ENCODE measurements at regions not wholly inside any gene's neighbourhood (a gene's known extent, or its start where the extent isn't known, plus 50 kb on each side); places are given as distances from the start of the nearest gene placed in this dataset.

- Histone ChIP-seq H4K20me1 (ENCODE audit: insufficient read depth, low read length, poor library complexity, severe bottlenecking) (no peaks in the 10 kb centered on the region), H3K9me3 (ENCODE audit: insufficient read depth, low read depth, low read length) (no peaks in the 10 kb centered on the region), H3K79me2 (ENCODE audit: insufficient read depth, low read length) (no peaks in the 10 kb centered on the region), H2AFZ (ENCODE audit: low read length) (no peak overlapping the region), H3K27me3 (ENCODE audit: insufficient read depth, low read length, poor library complexity, severe bottlenecking) (no peaks in the 10 kb centered on the region), H3K4me1 (ENCODE audit: insufficient read depth, low read length, poor library complexity, severe bottlenecking) (peaks cover 3% of the 10 kb centered on the region), H3K4me2 (ENCODE audit: low read depth, low read length, poor library complexity, severe bottlenecking) (no peak overlapping the region), H3K9ac (ENCODE audit: low read depth, low read length, poor library complexity, severe bottlenecking) (no peak overlapping the region), H3K4me3 (ENCODE audit: low read length, poor library complexity, severe bottlenecking) (no peak overlapping the region), H3K9me2 (replicated peaks; ENCODE audit: low read depth, low read length) (no peaks in the 10 kb centered on the region), H3F3A (ENCODE audit: low read depth) (no peaks in the 10 kb centered on the region), H3K36me3 (ENCODE audit: insufficient read depth, low read length) (no peaks in the 10 kb centered on the region)
- TF ChIP-seq EZH2phosphoT487 (IDR thresholded peaks at IDR 0.05; ENCODE audit: borderline replicate concordance) (no peak), CTCF (conservative IDR thresholded peaks at IDR 0.05; ENCODE audit: low read length) (no peak)
These were observed 140.1 kb upstream of the PPP1R26 start for GRCh38 chr9:135339378-135339973.

- Histone ChIP-seq H3K9ac (ENCODE audit: low read depth, low read length, poor library complexity, severe bottlenecking) (peak overlapping the region; percentile 19), H3K79me2 (ENCODE audit: insufficient read depth, low read length) (no peaks in the 10 kb centered on the region), H3K4me3 (ENCODE audit: low read length, poor library complexity, severe bottlenecking) (no peak overlapping the region), H3K9me2 (replicated peaks; ENCODE audit: low read depth, low read length) (no peaks in the 10 kb centered on the region), H2AFZ (ENCODE audit: low read length) (no peak overlapping the region), H3F3A (ENCODE audit: low read depth) (no peaks in the 10 kb centered on the region), H3K27me3 (ENCODE audit: insufficient read depth, low read length, poor library complexity, severe bottlenecking) (no peaks in the 10 kb centered on the region), H3K4me2 (ENCODE audit: low read depth, low read length, poor library complexity, severe bottlenecking) (no peak overlapping the region), H3K36me3 (ENCODE audit: insufficient read depth, low read length) (no peaks in the 10 kb centered on the region), H3K4me1 (ENCODE audit: insufficient read depth, low read length, poor library complexity, severe bottlenecking) (peaks cover 3% of the 10 kb centered on the region), H4K20me1 (ENCODE audit: insufficient read depth, low read length, poor library complexity, severe bottlenecking) (no peaks in the 10 kb centered on the region), H3K9me3 (ENCODE audit: insufficient read depth, low read depth, low read length) (no peaks in the 10 kb centered on the region)
- TF ChIP-seq EZH2phosphoT487 (IDR thresholded peaks at IDR 0.05; ENCODE audit: borderline replicate concordance) (no peak), CTCF (conservative IDR thresholded peaks at IDR 0.05; ENCODE audit: low read length) (no peak)
These were observed 139.4 kb upstream of the PPP1R26 start for GRCh38 chr9:135340143-135340655.

- H3K27me3 ChIP-seq (ENCODE audit: insufficient read depth, low read length, poor library complexity, severe bottlenecking), result no peaks in the 10 kb centered on the region
These were observed 138.7 kb upstream of the PPP1R26 start for GRCh38 chr9:135340726-135341475.

More at GRCh38 chr9:135340726-135341475, 138.7 kb upstream of the PPP1R26 start:
- H3K79me2 ChIP-seq (ENCODE audit: insufficient read depth, low read length), result no peaks in the 10 kb centered on the region
- H3K9ac ChIP-seq (ENCODE audit: low read depth, low read length, poor library complexity, severe bottlenecking), result peak overlapping the region; percentile 19
- TF ChIP-seq CTCF (conservative IDR thresholded peaks at IDR 0.05; ENCODE audit: low read length) (no peak), EZH2phosphoT487 (IDR thresholded peaks at IDR 0.05; ENCODE audit: borderline replicate concordance) (no peak)
- H3K36me3 ChIP-seq (ENCODE audit: insufficient read depth, low read length), result no peaks in the 10 kb centered on the region
- no peak overlapping the region for H3K4me2 ChIP-seq (ENCODE audit: low read depth, low read length, poor library complexity, severe bottlenecking)
- H2AFZ ChIP-seq (ENCODE audit: low read length), result no peak overlapping the region
- no peaks in the 10 kb centered on the region for H3K9me2 ChIP-seq (replicated peaks; ENCODE audit: low read depth, low read length)
- no peaks in the 10 kb centered on the region for H4K20me1 ChIP-seq (ENCODE audit: insufficient read depth, low read length, poor library complexity, severe bottlenecking)
- no peaks in the 10 kb centered on the region for H3F3A ChIP-seq (ENCODE audit: low read depth)
- no peak overlapping the region for H3K4me3 ChIP-seq (ENCODE audit: low read length, poor library complexity, severe bottlenecking)
- H3K9me3 ChIP-seq (ENCODE audit: insufficient read depth, low read depth, low read length), result no peaks in the 10 kb centered on the region
- peaks cover 3% of the 10 kb centered on the region for H3K4me1 ChIP-seq (ENCODE audit: insufficient read depth, low read length, poor library complexity, severe bottlenecking)

Data from Loucy (cell line).